ENCODE measurements at regions not wholly inside any gene's neighbourhood (a gene's known extent, or its start where the extent isn't known, plus 50 kb on each side); places are given as distances from the start of the nearest gene placed in this dataset.

GRCh38 chr2:167423731-167424130, 535.5 kb downstream of the XIRP2 start:
- TF ChIP-seq CTCF (IDR thresholded peaks at IDR 0.05) (no peak), POLR2A (IDR thresholded peaks at IDR 0.05) (no peak)
